Left kidney (tissue), 1 donor: ENCODE measurements at regions not wholly inside any gene's neighbourhood (a gene's known extent, or its start where the extent isn't known, plus 50 kb on each side); places are given as distances from the start of the nearest gene placed in this dataset.
"Not testable (repeated sequence)": the region's sequence is repeated elsewhere in the genome, so short reads cannot be mapped to it uniquely, and the experiment has no call there.

Source experiments
- DNase-seq: peaks from one replicate; pipeline ENCODE4 v3.0.0-alpha.2; 2013

DNA sequence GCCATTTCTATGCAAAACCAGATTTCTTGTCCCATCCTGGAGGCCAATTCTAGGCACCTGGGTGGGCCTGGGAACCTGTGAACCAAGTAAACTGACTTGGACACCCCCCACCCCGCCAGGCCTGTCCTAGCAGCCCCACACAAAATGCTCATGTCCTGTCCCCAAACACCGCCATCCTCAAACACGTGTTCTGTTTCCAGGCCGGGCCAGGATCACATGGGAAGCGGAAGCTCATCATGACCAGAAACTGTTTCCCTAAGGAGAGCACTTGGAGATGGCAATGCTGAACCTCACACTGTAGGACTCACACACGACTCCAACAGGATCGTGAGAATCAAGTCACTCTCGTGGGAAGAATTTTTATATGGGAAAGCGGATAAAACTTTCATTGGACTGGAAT is 78.7 kb upstream of the DRD5 start:
- DNase-seq: not testable (repeated sequence)

DNA sequence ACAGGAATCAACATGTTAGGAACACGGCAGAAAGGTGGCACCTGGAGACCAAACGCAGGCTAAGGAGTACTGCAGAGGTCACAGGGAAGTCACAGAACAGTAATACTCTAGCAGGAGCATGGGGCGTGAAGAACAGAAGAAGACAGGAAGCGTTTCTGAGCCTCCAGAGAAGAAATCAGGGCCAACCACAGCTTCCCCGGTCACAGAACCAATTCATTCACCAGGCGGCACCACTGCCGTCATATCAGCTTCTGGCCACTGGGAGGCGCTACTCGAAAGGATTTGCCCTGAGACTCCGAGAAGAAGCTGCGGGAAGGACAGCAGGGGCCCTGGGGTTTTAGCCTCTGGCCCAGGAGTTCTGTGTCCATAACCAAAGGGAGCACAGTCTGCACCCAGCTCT is 78.0 kb upstream of the DRD5 start:
- peak; percentile 34 for DNase-seq

- not testable (repeated sequence) for DNase-seq
These were observed 77.3 kb upstream of the DRD5 start for GRCh38 chr4:9704126-9704525.

DNA sequence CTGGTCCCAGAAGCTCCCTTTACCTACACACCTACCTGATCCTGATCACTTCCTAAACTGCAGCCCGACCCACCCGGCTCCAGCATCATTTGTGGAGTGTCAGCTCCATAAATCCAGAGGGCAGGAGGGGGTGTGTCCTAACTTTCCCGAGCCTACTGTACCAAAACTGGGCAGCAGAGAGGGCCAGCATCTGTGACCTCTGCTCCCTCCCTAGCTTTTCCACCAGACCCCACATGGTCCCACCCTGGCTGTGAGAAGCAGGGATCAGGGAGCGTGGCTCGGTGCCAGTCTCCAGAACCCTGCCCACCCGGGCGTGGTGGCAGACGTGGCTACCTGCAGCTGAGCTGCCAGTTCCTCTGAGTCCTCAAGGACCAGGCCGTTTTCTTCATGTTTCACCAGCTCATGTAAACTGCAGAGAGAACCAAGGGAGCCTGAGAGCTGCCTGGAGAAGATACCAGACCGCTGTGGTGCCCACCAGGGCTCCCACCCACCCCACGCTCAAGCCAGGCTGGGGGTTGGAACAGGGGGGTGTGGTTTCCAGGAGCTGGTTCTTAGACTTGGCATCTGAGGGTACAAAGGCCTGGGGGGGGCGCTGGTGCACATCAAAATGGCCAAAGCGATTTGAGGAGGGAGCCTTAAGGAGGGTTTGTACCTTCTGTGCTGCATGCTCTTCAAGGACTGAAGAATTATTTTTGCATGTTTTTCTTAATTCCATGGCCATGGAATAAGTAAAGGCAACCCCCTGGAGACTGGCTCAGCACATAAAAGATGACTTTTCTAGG is 76.7 kb upstream of the DRD5 start:
- DNase-seq: no peak

DNA sequence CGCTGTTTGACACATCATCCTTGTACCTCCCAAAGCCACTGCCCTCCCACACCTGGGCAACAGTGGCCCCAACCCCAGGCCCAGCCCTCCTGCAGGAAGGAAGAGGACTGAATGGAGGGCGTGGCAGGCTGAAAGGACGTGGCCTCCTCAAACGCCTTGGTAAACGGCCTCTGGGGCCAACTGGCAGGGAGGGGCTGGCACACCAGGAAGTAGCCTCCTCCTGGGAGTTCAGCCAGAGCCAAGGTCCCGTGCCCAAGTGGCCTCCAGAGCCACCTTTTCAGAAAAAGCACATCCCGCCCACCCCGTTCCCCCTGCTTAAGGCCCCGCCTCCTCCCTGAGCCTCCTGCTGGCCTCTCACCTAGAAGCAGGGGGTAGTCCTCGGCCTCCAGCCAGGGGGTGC is 74.2 kb upstream of the DRD5 start:
- not testable (repeated sequence) for DNase-seq

DNA sequence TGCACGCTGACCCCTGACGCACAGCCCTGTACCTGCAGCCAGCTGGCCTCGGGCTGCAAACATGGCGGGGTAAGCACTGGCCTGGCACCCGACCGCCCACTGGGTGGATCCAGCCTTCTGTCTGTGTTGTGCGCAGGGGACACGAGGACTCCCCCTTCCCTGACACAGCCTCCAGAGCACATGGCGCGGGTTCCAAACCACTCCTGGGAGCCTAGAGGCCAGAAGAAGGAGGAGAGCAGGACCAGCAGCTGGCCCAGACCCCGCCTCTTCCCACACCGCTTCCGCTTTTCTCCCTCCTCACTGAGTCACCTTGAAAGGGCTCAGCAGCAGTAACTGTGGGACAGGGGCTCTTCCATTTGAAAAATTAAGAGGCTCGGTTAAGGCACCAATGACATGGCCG is 73.5 kb upstream of the DRD5 start:
- not testable (repeated sequence) for DNase-seq

DNA sequence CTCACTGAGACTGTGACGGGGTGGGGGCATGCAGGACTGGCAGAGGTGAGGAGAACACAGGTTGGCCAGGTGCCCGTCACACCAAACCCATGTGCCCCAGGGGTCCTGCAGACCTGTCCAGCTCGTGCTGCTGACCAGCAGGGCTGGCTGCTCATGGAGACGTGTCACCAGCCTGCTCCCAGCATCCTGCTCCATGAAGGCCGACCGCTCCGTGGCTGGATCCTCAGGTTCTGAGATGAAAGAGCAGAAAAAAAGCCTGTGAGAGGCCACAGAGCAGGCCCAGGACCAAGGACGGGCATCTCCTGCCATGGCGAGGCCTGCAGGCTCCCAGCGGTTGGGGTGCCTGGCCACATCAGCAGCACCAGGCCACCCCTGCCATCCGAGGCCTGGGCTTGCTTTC is 71.7 kb upstream of the DRD5 start:
- no peak for DNase-seq

- not testable (repeated sequence) for DNase-seq
These were observed 66.2 kb upstream of the DRD5 start for GRCh38 chr4:9715271-9715670.

DNA sequence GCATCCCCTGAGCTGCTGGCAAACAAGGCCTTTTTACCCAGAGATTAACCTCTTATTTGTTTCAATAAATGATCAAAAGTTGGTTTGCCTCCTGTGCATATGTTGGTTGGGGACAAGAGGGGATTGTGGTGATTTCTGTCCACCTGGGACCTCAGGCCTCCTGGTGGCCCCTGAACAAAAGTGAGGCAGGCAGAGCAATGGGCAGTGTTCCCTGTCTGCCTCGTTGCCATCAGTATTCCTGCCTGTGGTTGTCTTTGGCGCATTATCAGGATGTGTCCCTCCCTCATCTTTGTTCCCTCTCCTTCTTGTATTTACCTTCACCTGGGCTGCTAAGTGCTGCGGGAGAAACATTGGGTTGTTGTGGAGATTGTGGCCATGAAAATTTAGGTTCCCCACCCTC is 65.3 kb upstream of the DRD5 start:
- no peak for DNase-seq

DNA sequence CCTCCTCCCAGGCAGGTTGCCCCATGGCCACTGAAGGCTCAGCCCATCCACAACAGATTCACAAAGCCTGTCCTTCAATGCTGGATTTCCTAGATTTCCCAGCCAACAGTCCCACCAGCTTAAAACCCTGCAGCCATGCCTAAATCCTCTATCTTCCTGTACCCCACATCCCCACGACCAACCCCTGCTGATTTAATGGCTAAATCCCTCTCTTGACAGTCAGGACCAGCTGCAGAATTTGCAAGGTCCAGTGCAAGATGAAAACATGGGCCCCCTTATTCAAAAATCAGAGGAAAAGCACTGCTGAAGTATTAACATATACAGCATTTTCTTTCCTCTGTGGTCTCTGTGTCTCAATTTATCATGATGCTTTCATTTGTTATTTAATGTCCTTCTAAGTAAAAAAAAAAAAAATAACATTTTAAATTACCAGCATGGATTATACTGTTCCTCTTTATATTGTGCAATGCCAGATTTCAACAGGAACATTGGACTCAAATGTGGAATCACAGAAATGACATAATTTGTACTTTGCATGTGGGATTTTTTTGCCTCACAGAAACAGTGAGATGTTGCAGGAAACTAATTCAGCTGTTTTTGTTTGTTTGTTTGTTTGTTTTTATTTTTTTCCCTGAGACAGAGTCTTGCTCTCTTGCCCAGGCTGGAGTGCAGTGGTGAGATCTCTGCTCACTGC is 63.0 kb upstream of the DRD5 start:
- DNase-seq: not testable (repeated sequence)

DNA sequence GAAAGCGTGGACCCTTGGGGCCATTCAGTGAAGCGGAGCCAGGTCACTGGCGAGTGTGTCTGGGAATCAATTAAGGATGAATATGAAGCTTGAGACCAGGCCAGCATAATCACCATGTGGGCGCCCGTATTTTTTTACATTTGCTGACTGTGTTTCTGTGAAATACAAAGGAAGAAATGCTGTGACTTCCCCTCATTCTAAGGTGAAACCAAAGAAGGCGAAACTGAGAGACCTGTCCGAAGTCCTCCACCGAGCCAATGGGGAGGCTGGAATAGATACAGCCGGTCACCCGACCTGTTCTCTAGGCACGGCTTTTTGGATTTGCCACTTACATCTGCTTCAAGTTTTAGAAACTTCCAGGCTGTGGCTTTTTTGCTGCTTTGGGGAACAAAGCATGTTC is 59.3 kb upstream of the DRD5 start:
- not testable (repeated sequence) for DNase-seq
